OCI-LY7 (cell line): ENCODE measurements at regions not wholly inside any gene's neighbourhood (a gene's known extent, or its start where the extent isn't known, plus 50 kb on each side); places are given as distances from the start of the nearest gene placed in this dataset.

ENCODE experiments used
- BruUV-seq: library from RNA; stranded (reverse); fragments of 400-500 nt; replicated peaks from 2 replicates; lab custom pipeline; 2021; lab: Mats Ljungman, UMichigan
- CTCF ChIA-PET: fragments of 300-600 bp; sonication (Branson Sonifier 250); formaldehyde crosslinking; loops from one replicate; lab custom pipeline; 2022; ENCODE audit warnings: antibody characterized with exemption; ENCODE audit not compliant: unreplicated experiment; lab: Charles Lee
- POLR2A ChIA-PET: fragments of 300-600 bp; sonication (Branson Sonifier 250); formaldehyde crosslinking; loops from one replicate; lab custom pipeline; 2022; ENCODE audit warnings: antibody characterized with exemption; lab: Charles Lee
- DNase-seq: peaks from one replicate; pipeline ENCODE4 v3.0.0-alpha.2; 2015; ENCODE audit warnings: low spot score
- H2AFZ ChIP-seq: fragments of 200-600 bp; sonication (generic), shearing (Covaris generic); 2 replicates; pipeline ENCODE4 v1.6.1; 2014; ENCODE audit warnings: mild to moderate bottlenecking, antibody characterized with exemption, low read length, moderate library complexity
- H3K27ac ChIP-seq: fragments of 200-600 bp; sonication (generic); 2 replicates; pipeline ENCODE4 v1.5.1; 2014; ENCODE audit warnings: mixed run types, low read depth, mild to moderate bottlenecking, moderate library complexity, low read length, inconsistent platforms; ENCODE audit not compliant: poor library complexity, severe bottlenecking
- H3K36me3 ChIP-seq: fragments of 200-600 bp; sonication (generic); 2 replicates; pipeline ENCODE4 v1.6.1; 2014; ENCODE audit warnings: mild to moderate bottlenecking, antibody characterized with exemption, low read length, moderate library complexity, mixed read lengths; ENCODE audit not compliant: insufficient read depth
- H3K4me1 ChIP-seq: fragments of 200-600 bp; sonication (generic); 2 replicates; pipeline ENCODE4 v1.5.1; 2014; ENCODE audit warnings: mild to moderate bottlenecking, low read length; ENCODE audit not compliant: insufficient read depth, poor library complexity, severe bottlenecking
- H3K4me2 ChIP-seq: fragments of 200-600 bp; sonication (generic); 2 replicates; pipeline ENCODE4 v1.6.1; 2014; ENCODE audit warnings: mild to moderate bottlenecking, low read length
- H3K4me3 ChIP-seq: fragments of 200-600 bp; sonication (generic); 2 replicates; pipeline ENCODE4 v1.5.1; 2014; ENCODE audit warnings: mild to moderate bottlenecking, low read depth, low read length; ENCODE audit not compliant: poor library complexity, severe bottlenecking
- H3K79me2 ChIP-seq: fragments of 200-600 bp; sonication (generic); 2 replicates; pipeline ENCODE4 v1.6.1; 2016; ENCODE audit warnings: low read depth, mild to moderate bottlenecking, low read length, moderate library complexity, mixed read lengths; ENCODE audit not compliant: insufficient read depth
- H3K9me2 ChIP-seq: fragments of 200-600 bp; sonication (generic); 2 replicates; pipeline ENCODE4 v1.6.1; 2016; ENCODE audit warnings: mild to moderate bottlenecking, low read length, mixed read lengths; ENCODE audit not compliant: insufficient read depth
- H3K9me3 ChIP-seq: fragments of 200-600 bp; sonication (generic); 2 replicates; pipeline ENCODE4 v1.6.1; 2014; ENCODE audit warnings: mild to moderate bottlenecking, mixed run types, low read length, mixed read lengths
- H4K20me1 ChIP-seq: fragments of 200-600 bp; sonication (generic); 2 replicates; pipeline ENCODE4 v1.6.1; 2014; ENCODE audit warnings: mild to moderate bottlenecking, antibody characterized with exemption, low read length, moderate library complexity, mixed read lengths; ENCODE audit not compliant: insufficient read depth
- CTCF ChIP-seq: fragments of 200-600 bp; sonication (generic); conservative IDR thresholded peaks from 2 replicates; pipeline ENCODE4 v1.5.1; 2014; ENCODE audit warnings: mild to moderate bottlenecking, antibody characterized with exemption, low read length, moderate library complexity, mixed read lengths
- EZH2phosphoT487 ChIP-seq: fragments of 200-600 bp; sonication (generic); IDR thresholded peaks from 2 replicates; pipeline ENCODE4 v1.6.1; 2018; ENCODE audit warnings: low read depth, borderline replicate concordance, mild to moderate bottlenecking, mixed run types, antibody characterized with exemption, low read length, moderate library complexity, mixed read lengths
- intact Hi-C: fragments of 100-400 bp; cut with micrococcal nuclease; formaldehyde crosslinking; loops from one replicate; pipeline ENCODE4 v1.10.0; 2022; ENCODE audit not compliant: unreplicated experiment

GRCh38 chr3:180382638-180383180 lies 219.3 kb upstream of the TTC14 start:
- no TSS peak for BruUV-seq
- no peaks in the 10 kb centered on the region for H3K9me3 ChIP-seq
- ChIA-PET POLR2A (no interaction called here), CTCF (no interaction called here)
- H3K36me3 ChIP-seq, result no peaks in the 10 kb centered on the region
- H4K20me1 ChIP-seq, result no peaks in the 10 kb centered on the region
- H3K4me2 ChIP-seq, result no peak overlapping the region
- intact Hi-C loops, result no loop called here
- DNase-seq, result no peak
- no peaks in the 10 kb centered on the region for H3K4me1 ChIP-seq
- H3K79me2 ChIP-seq, result no peaks in the 10 kb centered on the region
- no peak overlapping the region for H3K27ac ChIP-seq
- H3K9me2 ChIP-seq, result no peaks in the 10 kb centered on the region
- no peak for TF ChIP-seq CTCF
- no peak for TF ChIP-seq EZH2phosphoT487
- H2AFZ ChIP-seq, result no peak overlapping the region
- H3K4me3 ChIP-seq, result no peak overlapping the region

- H2AFZ ChIP-seq, result no peak overlapping the region
- POLR2A ChIA-PET, result no interaction called here
- H4K20me1 ChIP-seq, result no peaks in the 10 kb centered on the region
- TF ChIP-seq CTCF (no peak), EZH2phosphoT487 (no peak)
- H3K9me3 ChIP-seq, result no peaks in the 10 kb centered on the region
- H3K36me3 ChIP-seq, result no peaks in the 10 kb centered on the region
- no peaks in the 10 kb centered on the region for H3K9me2 ChIP-seq
- H3K4me1 ChIP-seq, result no peaks in the 10 kb centered on the region
- intact Hi-C loops, result no loop called here
- no peak overlapping the region for H3K4me2 ChIP-seq
- DNase-seq, result no peak
- CTCF ChIA-PET, result no interaction called here
- no peak overlapping the region for H3K27ac ChIP-seq
- no peaks in the 10 kb centered on the region for H3K79me2 ChIP-seq
- H3K4me3 ChIP-seq, result no peak overlapping the region
- no TSS peak for BruUV-seq
Measured at GRCh38 chr3:180383332-180384020, 218.5 kb upstream of the TTC14 start.

GRCh38 chr3:180390313-180390712 lies 211.7 kb upstream of the TTC14 start:
- Histone ChIP-seq H3K36me3 (no peaks in the 10 kb centered on the region), H3K9me2 (no peaks in the 10 kb centered on the region), H2AFZ (no peak overlapping the region), H3K9me3 (no peaks in the 10 kb centered on the region), H3K4me1 (no peaks in the 10 kb centered on the region), H3K27ac (no peak overlapping the region), H3K79me2 (no peaks in the 10 kb centered on the region), H3K4me3 (no peak overlapping the region), H4K20me1 (no peaks in the 10 kb centered on the region), H3K4me2 (no peak overlapping the region)
- CTCF ChIA-PET, result no interaction called here
- intact Hi-C loops, result no loop called here
- no peak for TF ChIP-seq EZH2phosphoT487
- no peak for TF ChIP-seq CTCF
- no peak for DNase-seq
- BruUV-seq, result no TSS peak
- POLR2A ChIA-PET, result interaction anchor here (0.6 kb wide), 1 partner anchor 26 kb away, joined by 3 read pairs; no protein-coding TSS in a partner anchor
